ENCODE measurements at regions not wholly inside any gene's neighbourhood (a gene's known extent, or its start where the extent isn't known, plus 50 kb on each side); places are given as distances from the start of the nearest gene placed in this dataset.

DNA sequence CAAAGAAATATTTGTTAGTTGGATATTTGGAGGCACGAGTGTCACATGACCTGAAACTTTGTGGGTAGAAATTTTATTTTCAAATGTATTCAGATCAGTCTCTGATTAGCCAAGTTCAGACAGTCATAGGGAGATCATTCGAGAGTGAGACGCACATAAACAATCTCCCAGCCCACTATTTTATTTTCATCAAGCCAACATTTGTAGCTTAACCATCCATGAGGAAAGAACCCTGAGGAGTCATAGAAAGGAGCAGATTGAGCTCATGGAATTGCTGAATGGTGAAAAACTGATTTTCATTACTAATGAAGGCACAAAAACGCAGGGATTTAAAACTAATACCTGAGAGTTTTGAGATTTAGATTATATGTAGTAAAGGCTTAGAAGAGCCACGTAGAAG, 548.7 kb downstream of the NSUN3 start:
- TF ChIP-seq, protein P1, sequence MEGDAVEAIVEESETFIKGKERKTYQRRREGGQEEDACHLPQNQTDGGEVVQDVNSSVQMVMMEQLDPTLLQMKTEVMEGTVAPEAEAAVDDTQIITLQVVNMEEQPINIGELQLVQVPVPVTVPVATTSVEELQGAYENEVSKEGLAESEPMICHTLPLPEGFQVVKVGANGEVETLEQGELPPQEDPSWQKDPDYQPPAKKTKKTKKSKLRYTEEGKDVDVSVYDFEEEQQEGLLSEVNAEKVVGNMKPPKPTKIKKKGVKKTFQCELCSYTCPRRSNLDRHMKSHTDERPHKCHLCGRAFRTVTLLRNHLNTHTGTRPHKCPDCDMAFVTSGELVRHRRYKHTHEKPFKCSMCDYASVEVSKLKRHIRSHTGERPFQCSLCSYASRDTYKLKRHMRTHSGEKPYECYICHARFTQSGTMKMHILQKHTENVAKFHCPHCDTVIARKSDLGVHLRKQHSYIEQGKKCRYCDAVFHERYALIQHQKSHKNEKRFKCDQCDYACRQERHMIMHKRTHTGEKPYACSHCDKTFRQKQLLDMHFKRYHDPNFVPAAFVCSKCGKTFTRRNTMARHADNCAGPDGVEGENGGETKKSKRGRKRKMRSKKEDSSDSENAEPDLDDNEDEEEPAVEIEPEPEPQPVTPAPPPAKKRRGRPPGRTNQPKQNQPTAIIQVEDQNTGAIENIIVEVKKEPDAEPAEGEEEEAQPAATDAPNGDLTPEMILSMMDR (IDR thresholded peaks at IDR 0.05; ENCODE audit: low read length) = no peak
- TF ChIP-seq EZH2 (IDR thresholded peaks at IDR 0.05; ENCODE audit: borderline replicate concordance, low read length) = no peak
